IgD-negative memory B cell (primary cell): ENCODE measurements at regions not wholly inside any gene's neighbourhood (a gene's known extent, or its start where the extent isn't known, plus 50 kb on each side); places are given as distances from the start of the nearest gene placed in this dataset.
"Not testable (repeated sequence)": the region's sequence is repeated elsewhere in the genome, so short reads cannot be mapped to it uniquely, and the experiment has no call there.

Experiments
- H3K27ac Mint-ChIP-seq, 3 donors: one replicate each; pipeline ENCODE4 v1.8.0; 2020 to 2022; ENCODE audit warnings: mild to moderate bottlenecking in 3 of 3, mixed read lengths in 3 of 3, moderate library complexity in 1 of 3
- H3K27me3 Mint-ChIP-seq: one replicate; pipeline ENCODE4 v1.8.0; 2021; ENCODE audit warnings: mixed read lengths
- H3K36me3 Mint-ChIP-seq: one replicate; pipeline ENCODE4 v1.8.0; 2020; ENCODE audit warnings: mild to moderate bottlenecking, mixed read lengths
- H3K4me1 Mint-ChIP-seq, 3 donors: one replicate each; pipeline ENCODE4 v1.8.0; 2020 to 2022; ENCODE audit warnings: mixed read lengths in 3 of 3, mild to moderate bottlenecking in 1 of 3
- H3K4me3 Mint-ChIP-seq, 4 donors: one replicate each; pipeline ENCODE4 v1.8.0; 2020 to 2022; ENCODE audit warnings: mild to moderate bottlenecking in 4 of 4, mixed read lengths in 4 of 4, moderate library complexity in 3 of 4
- H3K9me3 Mint-ChIP-seq, 3 donors: one replicate each; pipeline ENCODE4 v1.8.0; 2020 to 2021; ENCODE audit warnings: mixed read lengths in 3 of 3, mild to moderate bottlenecking in 1 of 3

DNA sequence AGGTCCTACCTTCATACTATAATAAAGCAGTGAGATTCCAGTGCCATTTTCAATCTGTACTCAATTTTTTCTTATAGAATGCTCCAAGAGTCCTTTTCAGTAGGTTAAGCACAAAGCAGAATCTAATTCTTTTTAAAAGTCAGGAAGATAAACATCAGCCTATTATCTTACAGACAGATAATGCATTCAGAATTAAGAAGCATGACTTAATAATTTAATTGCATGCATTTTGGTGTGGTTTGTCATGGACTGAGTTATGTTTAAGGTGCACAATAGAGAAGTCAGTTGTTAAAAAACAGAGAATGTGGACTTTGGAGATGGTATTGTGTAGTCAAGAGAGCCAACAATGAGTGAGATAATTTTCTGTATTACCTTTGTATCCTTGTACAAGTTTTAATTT, 1656.3 kb upstream of the LRRTM3 start:
- H3K36me3 Mint-ChIP-seq, H3K4me3 Mint-ChIP-seq, H3K27me3 Mint-ChIP-seq, H3K4me1 Mint-ChIP-seq, H3K27ac Mint-ChIP-seq: not testable (repeated sequence)
- H3K9me3 Mint-ChIP-seq, result peaks cover 0 to 12% (median 0%) of the 10 kb centered on the region in 3 donors

- Mint-ChIP-seq H3K4me3 (no peak overlapping the region), H3K4me1 (no peaks in the 10 kb centered on the region), H3K9me3 (peaks cover 0 to 12% (median 0%) of the 10 kb centered on the region in 3 donors), H3K27me3 (no peaks in the 10 kb centered on the region), H3K36me3 (no peaks in the 10 kb centered on the region), H3K27ac (peak overlapping the region in 1 of 3 donors; percentile 68)
These were observed 1654.9 kb upstream of the LRRTM3 start for GRCh38 chr10:65270969-65271368.

- Mint-ChIP-seq H3K4me1 (no peaks in the 10 kb centered on the region), H3K4me3 (no peak overlapping the region)
These were observed 1652.7 kb upstream of the LRRTM3 start for GRCh38 chr10:65273115-65273514.

DNA sequence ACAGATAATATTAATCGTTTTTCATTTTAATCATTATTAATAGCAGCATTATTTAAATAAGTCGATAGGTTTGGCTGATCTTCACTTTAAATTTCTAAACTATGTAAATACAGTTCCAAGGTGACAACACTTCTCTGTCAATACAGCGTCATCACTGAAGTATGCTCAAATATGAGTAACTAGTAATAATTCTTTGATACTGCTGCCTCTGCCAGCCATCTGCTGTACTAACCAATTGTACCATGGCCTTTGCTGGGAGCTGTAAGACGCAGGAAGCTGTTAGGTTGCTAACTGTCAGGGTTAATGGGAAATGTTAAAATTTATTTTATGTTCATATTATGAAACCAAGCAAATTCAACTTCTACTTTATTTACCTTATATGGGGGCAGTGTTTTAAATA, 1650.5 kb upstream of the LRRTM3 start:
- Mint-ChIP-seq H3K4me1 (no peaks in the 10 kb centered on the region), H3K9me3 (peaks cover 0 to 15% (median 6%) of the 10 kb centered on the region in 3 donors), H3K27me3 (no peaks in the 10 kb centered on the region), H3K27ac (no peak overlapping the region), H3K4me3 (no peak overlapping the region), H3K36me3 (no peaks in the 10 kb centered on the region)

More at GRCh38 chr10:65273115-65273514, 1652.7 kb upstream of the LRRTM3 start:
- H3K36me3 Mint-ChIP-seq, result no peaks in the 10 kb centered on the region
- H3K27me3 Mint-ChIP-seq, result no peaks in the 10 kb centered on the region
- H3K27ac Mint-ChIP-seq, result peak overlapping the region in 1 of 3 donors; percentile 81
- peaks cover 0 to 9% (median 0%) of the 10 kb centered on the region in 3 donors for H3K9me3 Mint-ChIP-seq

DNA sequence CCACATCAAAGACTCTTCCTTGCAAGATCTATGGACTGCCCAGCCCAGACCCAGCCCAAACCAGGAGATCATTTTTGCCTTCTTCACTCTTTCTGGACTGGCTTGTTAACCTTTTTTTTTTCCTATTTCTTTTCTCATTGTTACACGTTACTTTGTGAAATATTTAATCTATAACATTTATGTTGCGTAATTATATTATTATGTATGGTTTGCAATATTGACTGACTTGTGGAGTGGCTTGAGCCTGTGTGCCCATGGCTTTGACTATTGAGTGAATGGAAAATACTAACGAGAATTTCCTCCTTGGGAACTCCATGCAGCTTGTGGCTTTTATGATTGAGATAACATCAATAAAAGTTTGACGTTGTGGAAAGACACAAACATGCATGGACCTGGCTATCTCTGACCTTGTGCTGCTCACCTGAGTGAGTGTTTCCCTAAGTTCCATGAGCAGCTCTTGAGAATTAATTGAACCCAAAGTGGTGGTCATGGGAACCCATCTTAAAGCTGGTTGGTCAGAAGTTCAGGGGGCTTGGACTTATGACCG, 1641.3 kb upstream of the LRRTM3 start:
- Mint-ChIP-seq H3K27ac (no peak overlapping the region), H3K9me3 (peaks cover 0 to 13% (median 0%) of the 10 kb centered on the region in 3 donors), H3K4me3 (no peak overlapping the region), H3K27me3 (peaks cover 2% of the 10 kb centered on the region), H3K36me3 (no peaks in the 10 kb centered on the region), H3K4me1 (no peaks in the 10 kb centered on the region)

DNA sequence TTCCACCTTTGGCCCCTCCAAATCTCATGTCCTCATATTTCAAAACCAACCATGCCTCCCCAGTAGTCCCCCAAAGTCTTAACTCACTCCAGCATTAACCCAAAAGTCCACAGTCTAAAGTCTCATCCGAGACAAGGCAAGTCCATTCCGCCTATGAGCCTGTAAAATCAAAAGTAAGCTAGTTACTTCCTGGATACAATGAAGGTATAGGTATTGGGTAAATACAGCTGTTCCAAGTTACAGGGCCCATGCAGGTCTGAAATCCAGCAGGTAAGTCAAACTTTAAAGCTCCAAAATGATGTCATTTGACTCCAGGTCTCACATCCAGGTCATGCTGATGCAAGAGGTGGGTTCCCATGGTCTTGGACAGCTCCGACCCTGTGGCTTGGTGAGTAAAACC, 1640.1 kb upstream of the LRRTM3 start:
- not testable (repeated sequence) for H3K27ac Mint-ChIP-seq, H3K9me3 Mint-ChIP-seq, H3K4me3 Mint-ChIP-seq, H3K36me3 Mint-ChIP-seq, H3K4me1 Mint-ChIP-seq, H3K27me3 Mint-ChIP-seq

GRCh38 chr10:65291286-65291685, 1634.5 kb upstream of the LRRTM3 start:
- Mint-ChIP-seq H3K4me1 (no peaks in the 10 kb centered on the region), H3K27me3 (no peaks in the 10 kb centered on the region), H3K9me3 (peaks cover 0 to 7% (median 2%) of the 10 kb centered on the region in 3 donors), H3K36me3 (no peaks in the 10 kb centered on the region), H3K4me3 (no peak overlapping the region), H3K27ac (no peak overlapping the region)

DNA sequence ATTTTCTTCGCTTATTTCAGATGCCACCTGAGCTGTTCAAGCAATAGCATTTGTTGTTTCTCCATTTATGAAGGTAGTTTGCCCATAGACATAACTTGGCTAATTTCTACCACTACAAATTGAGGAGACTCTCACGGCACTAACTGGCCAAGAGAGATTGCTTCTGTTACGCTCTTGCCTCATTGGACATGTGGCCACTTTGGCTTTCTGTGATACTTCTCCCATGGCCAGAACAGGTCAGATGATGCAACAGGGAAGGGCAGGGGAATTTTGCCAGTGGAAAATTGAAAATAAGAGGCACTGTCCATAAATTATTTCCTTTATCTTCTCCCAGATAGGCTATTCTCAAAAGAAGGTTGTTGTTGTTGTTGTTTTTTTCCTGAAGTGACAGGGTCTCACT, 1633.3 kb upstream of the LRRTM3 start:
- H3K9me3 Mint-ChIP-seq, result peaks cover 0 to 2% (median 0%) of the 10 kb centered on the region in 3 donors
- H3K4me1 Mint-ChIP-seq, result no peaks in the 10 kb centered on the region
- H3K36me3 Mint-ChIP-seq, result no peaks in the 10 kb centered on the region
- no peak overlapping the region for H3K27ac Mint-ChIP-seq
- no peaks in the 10 kb centered on the region for H3K27me3 Mint-ChIP-seq
- no peak overlapping the region for H3K4me3 Mint-ChIP-seq

GRCh38 chr10:65294329-65294728, 1631.5 kb upstream of the LRRTM3 start:
- no peaks in the 10 kb centered on the region for H3K27me3 Mint-ChIP-seq
- H3K9me3 Mint-ChIP-seq, result peaks cover 0 to 2% (median 0%) of the 10 kb centered on the region in 3 donors
- H3K36me3 Mint-ChIP-seq, result no peaks in the 10 kb centered on the region
- H3K4me1 Mint-ChIP-seq, result no peaks in the 10 kb centered on the region
- no peak overlapping the region for H3K27ac Mint-ChIP-seq
- H3K4me3 Mint-ChIP-seq, result no peak overlapping the region

GRCh38 chr10:65301181-65301580, 1624.7 kb upstream of the LRRTM3 start:
- Mint-ChIP-seq H3K27me3 (no peaks in the 10 kb centered on the region), H3K4me3 (no peak overlapping the region), H3K36me3 (no peaks in the 10 kb centered on the region), H3K9me3 (peaks cover 0 to 8% (median 2%) of the 10 kb centered on the region in 3 donors), H3K27ac (no peak overlapping the region), H3K4me1 (no peaks in the 10 kb centered on the region)

- H3K27me3 Mint-ChIP-seq, result no peaks in the 10 kb centered on the region
- no peak overlapping the region for H3K27ac Mint-ChIP-seq
- no peaks in the 10 kb centered on the region for H3K36me3 Mint-ChIP-seq
- no peak overlapping the region for H3K4me3 Mint-ChIP-seq
- H3K9me3 Mint-ChIP-seq, result peaks cover 0 to 5% (median 3%) of the 10 kb centered on the region in 3 donors
- H3K4me1 Mint-ChIP-seq, result no peaks in the 10 kb centered on the region
These were observed 1619.6 kb upstream of the LRRTM3 start for GRCh38 chr10:65306201-65306600.

- Mint-ChIP-seq H3K9me3 (peaks cover 0 to 2% (median 0%) of the 10 kb centered on the region in 3 donors), H3K27me3 (no peaks in the 10 kb centered on the region), H3K4me1 (no peaks in the 10 kb centered on the region), H3K36me3 (no peaks in the 10 kb centered on the region), H3K27ac (no peak overlapping the region), H3K4me3 (no peak overlapping the region)
These were observed 1613.0 kb upstream of the LRRTM3 start for GRCh38 chr10:65312876-65313275.

DNA sequence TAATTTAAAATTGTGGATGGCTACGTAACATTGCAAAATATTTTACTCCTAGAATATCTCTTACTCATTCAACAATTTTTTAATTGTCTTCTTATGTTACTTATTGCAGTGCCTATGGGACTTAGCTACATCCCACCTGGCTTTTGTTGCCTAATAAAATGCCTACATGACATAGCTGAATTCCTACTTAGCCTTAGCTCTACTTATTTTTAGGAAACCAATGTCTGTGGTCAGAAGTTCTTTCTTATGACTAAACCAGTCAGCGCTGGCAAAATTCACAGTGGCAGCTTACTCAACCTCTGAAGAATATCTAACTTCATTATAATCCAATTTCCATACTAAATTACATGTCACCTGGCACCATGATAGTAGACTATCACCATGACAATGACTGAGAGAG, 1612.4 kb upstream of the LRRTM3 start:
- Mint-ChIP-seq H3K27me3 (no peaks in the 10 kb centered on the region), H3K9me3 (peaks cover 0 to 2% (median 0%) of the 10 kb centered on the region in 3 donors), H3K4me3 (no peak overlapping the region), H3K36me3 (no peaks in the 10 kb centered on the region), H3K27ac (no peak overlapping the region), H3K4me1 (no peaks in the 10 kb centered on the region)

GRCh38 chr10:65314253-65314652, 1611.6 kb upstream of the LRRTM3 start:
- no peaks in the 10 kb centered on the region for H3K4me1 Mint-ChIP-seq
- no peaks in the 10 kb centered on the region for H3K9me3 Mint-ChIP-seq
- H3K27me3 Mint-ChIP-seq, result no peaks in the 10 kb centered on the region
- no peaks in the 10 kb centered on the region for H3K36me3 Mint-ChIP-seq
- no peak overlapping the region for H3K4me3 Mint-ChIP-seq
- no peak overlapping the region for H3K27ac Mint-ChIP-seq

GRCh38 chr10:65319493-65319892, 1606.3 kb upstream of the LRRTM3 start:
- no peaks in the 10 kb centered on the region for H3K27me3 Mint-ChIP-seq

GRCh38 chr10:65320236-65321026, 1605.4 kb upstream of the LRRTM3 start:
- no peak overlapping the region for H3K27ac Mint-ChIP-seq
- H3K27me3 Mint-ChIP-seq, result no peaks in the 10 kb centered on the region
- H3K9me3 Mint-ChIP-seq, result peaks cover 0 to 1% (median 0%) of the 10 kb centered on the region in 3 donors
- no peaks in the 10 kb centered on the region for H3K36me3 Mint-ChIP-seq
- H3K4me3 Mint-ChIP-seq, result no peak overlapping the region
- no peaks in the 10 kb centered on the region for H3K4me1 Mint-ChIP-seq

More at GRCh38 chr10:65319493-65319892, 1606.3 kb upstream of the LRRTM3 start:
- no peak overlapping the region for H3K4me3 Mint-ChIP-seq
- H3K4me1 Mint-ChIP-seq, result no peaks in the 10 kb centered on the region
- no peaks in the 10 kb centered on the region for H3K36me3 Mint-ChIP-seq
- H3K9me3 Mint-ChIP-seq, result peaks cover 0 to 1% (median 0%) of the 10 kb centered on the region in 3 donors
- H3K27ac Mint-ChIP-seq, result no peak overlapping the region
